Neural cell (in vitro differentiated cells): ENCODE measurements at regions not wholly inside any gene's neighbourhood (a gene's known extent, or its start where the extent isn't known, plus 50 kb on each side); places are given as distances from the start of the nearest gene placed in this dataset.

Experiments used
- H2AFZ ChIP-seq: fragments of 200-600, 300-800 bp; sonication (generic), shearing (Covaris generic); 2 replicates; pipeline ENCODE4 v1.6.0; 2014; ENCODE audit warnings: low read depth, mild to moderate bottlenecking, antibody characterized with exemption, low read length, moderate library complexity
- H3F3A ChIP-seq: fragments of 200-600 bp; shearing (Covaris generic); 2 replicates; pipeline ENCODE4 v1.6.1; 2016; ENCODE audit warnings: mild to moderate bottlenecking, moderate library complexity, mixed read lengths, antibody characterized with exemption, low read length; ENCODE audit not compliant: insufficient read depth, poor library complexity, severe bottlenecking
- H3K27ac ChIP-seq: fragments of 200-600, 300-800 bp; sonication (generic), shearing (Covaris generic); 2 replicates; pipeline ENCODE4 v1.5.1; 2014; ENCODE audit warnings: mild to moderate bottlenecking, low read length, moderate library complexity
- H3K27me3 ChIP-seq: fragments of 300-800, 200-600 bp; sonication (generic), shearing (Covaris generic); 2 replicates; pipeline ENCODE4 v1.6.0; 2014; ENCODE audit warnings: mild to moderate bottlenecking, low read depth, low read length, moderate library complexity; ENCODE audit not compliant: insufficient read depth
- H3K36me3 ChIP-seq: fragments of 300-800, 200-600 bp; sonication (generic), shearing (Covaris generic); 2 replicates; pipeline ENCODE4 v1.5.1; 2014; ENCODE audit warnings: mild to moderate bottlenecking, antibody characterized with exemption, low read length, moderate library complexity; ENCODE audit not compliant: insufficient read depth
- H3K4me2 ChIP-seq: fragments of 300-800, 200-600 bp; sonication (generic), shearing (Covaris generic); 2 replicates; pipeline ENCODE4 v1.6.0; 2014; ENCODE audit warnings: mild to moderate bottlenecking, low read length
- H3K4me3 ChIP-seq: fragments of 300-800, 200-600 bp; sonication (generic), shearing (Covaris generic); 2 replicates; pipeline ENCODE4 v1.5.1; 2014; ENCODE audit warnings: mild to moderate bottlenecking, low read length, moderate library complexity
- H3K79me2 ChIP-seq: fragments of 200-600 bp; shearing (Covaris generic); replicated peaks from 2 replicates; pipeline ENCODE4 v1.6.0; 2014; ENCODE audit warnings: mild to moderate bottlenecking, low read length, moderate library complexity; ENCODE audit not compliant: insufficient read depth
- H3K9ac ChIP-seq: fragments of 300-800, 200-600 bp; sonication (generic), shearing (Covaris generic); 2 replicates; pipeline ENCODE4 v1.6.1; 2016; ENCODE audit warnings: mild to moderate bottlenecking, low read length, mixed read lengths
- H3K9me2 ChIP-seq: fragments of 200-600 bp; shearing (Covaris generic); 2 replicates; pipeline ENCODE4 v1.6.1; 2016; ENCODE audit warnings: mild to moderate bottlenecking, low read length, mixed read lengths; ENCODE audit not compliant: insufficient read depth
- H3K9me3 ChIP-seq: fragments of 200-600, 300-800 bp; sonication (generic), shearing (Covaris generic); 2 replicates; pipeline ENCODE4 v1.6.1; 2016; ENCODE audit warnings: mild to moderate bottlenecking, mixed run types, low read length, moderate library complexity, mixed read lengths
- H4K20me1 ChIP-seq: fragments of 200-600 bp; shearing (Covaris generic); 2 replicates; pipeline ENCODE4 v1.6.1; 2016; ENCODE audit warnings: mild to moderate bottlenecking, mixed run types; ENCODE audit not compliant: insufficient read depth
- CTCF ChIP-seq: fragments of 450-650 bp; IDR thresholded peaks from 2 replicates; pipeline ENCODE4 v1.5.1; 2014; ENCODE audit warnings: antibody characterized with exemption, mild to moderate bottlenecking, moderate library complexity; ENCODE audit not compliant: poor library complexity, severe bottlenecking
- EP300 ChIP-seq: fragments of 450-650 bp; conservative IDR thresholded peaks from 2 replicates; pipeline ENCODE4 v1.6.1; 2014; ENCODE audit warnings: antibody characterized with exemption, mild to moderate bottlenecking, moderate library complexity; ENCODE audit not compliant: poor library complexity, severe bottlenecking
- EZH2 ChIP-seq: fragments of 200-600, 300-800 bp; shearing (Covaris generic), sonication (generic); IDR thresholded peaks from 2 replicates; pipeline ENCODE4 v1.6.1; 2014; ENCODE audit warnings: antibody characterized with exemption, low read length, borderline replicate concordance, mild to moderate bottlenecking; ENCODE audit not compliant: insufficient read depth, poor library complexity, severe bottlenecking
- MXI1 ChIP-seq: fragments of 450-650 bp; conservative IDR thresholded peaks from 2 replicates; pipeline ENCODE4 v1.6.1; 2014; ENCODE audit warnings: antibody characterized with exemption, mild to moderate bottlenecking; ENCODE audit not compliant: poor library complexity, severe bottlenecking
- POLR2AphosphoS5 ChIP-seq: IDR thresholded peaks from 2 replicates; pipeline ENCODE4 v1.6.1; 2012
- RAD21 ChIP-seq: fragments of 450-650 bp; conservative IDR thresholded peaks from 2 replicates; pipeline ENCODE4 v1.6.1; 2014; ENCODE audit warnings: antibody characterized with exemption, mild to moderate bottlenecking, moderate library complexity
- REST ChIP-seq: IDR thresholded peaks from 2 replicates; pipeline ENCODE4 v1.6.1; 2012; ENCODE audit warnings: borderline replicate concordance
- SMC3 ChIP-seq: fragments of 450-650 bp; conservative IDR thresholded peaks from 2 replicates; pipeline ENCODE4 v1.6.1; 2014; ENCODE audit warnings: antibody characterized with exemption, mild to moderate bottlenecking, moderate library complexity; ENCODE audit not compliant: poor library complexity
- TAF1 ChIP-seq: IDR thresholded peaks from 2 replicates; pipeline ENCODE4 v1.6.1; 2012; ENCODE audit warnings: low read depth

- Histone ChIP-seq H3K9me2 (no peaks in the 10 kb centered on the region), H3K27ac (no peak overlapping the region), H3K4me2 (no peak overlapping the region), H3K27me3 (no peaks in the 10 kb centered on the region), H4K20me1 (no peaks in the 10 kb centered on the region), H3K36me3 (no peaks in the 10 kb centered on the region), H3K9ac (no peak overlapping the region), H3F3A (no peaks in the 10 kb centered on the region), H3K4me3 (no peak overlapping the region), H3K79me2 (no peaks in the 10 kb centered on the region), H2AFZ (no peak overlapping the region), H3K9me3 (no peaks in the 10 kb centered on the region)
- TF ChIP-seq TAF1, result no peak
- no peak for TF ChIP-seq SMC3
- no peak for TF ChIP-seq EZH2
- TF ChIP-seq CTCF, result no peak
- TF ChIP-seq REST, result no peak
- TF ChIP-seq EP300, result no peak
- no peak for TF ChIP-seq MXI1
- no peak for TF ChIP-seq RAD21
- no peak for TF ChIP-seq POLR2AphosphoS5
Measured at GRCh38 chr7:142537760-142538159, 211.5 kb upstream of the PRSS1 start.

GRCh38 chr7:142535123-142535779, 214.0 kb upstream of the PRSS1 start:
- H3K4me2 ChIP-seq, result no peak overlapping the region
- no peak overlapping the region for H3K4me3 ChIP-seq
- H2AFZ ChIP-seq, result no peak overlapping the region
- no peaks in the 10 kb centered on the region for H3F3A ChIP-seq
- no peaks in the 10 kb centered on the region for H3K36me3 ChIP-seq
- TF ChIP-seq RAD21 (peak; percentile 49), CTCF (peak; percentile 56), MXI1 (no peak), SMC3 (peak; percentile 40), POLR2AphosphoS5 (no peak)
- H3K79me2 ChIP-seq, result no peaks in the 10 kb centered on the region
- H3K27ac ChIP-seq, result no peak overlapping the region
- H3K27me3 ChIP-seq, result no peaks in the 10 kb centered on the region
- H4K20me1 ChIP-seq, result no peaks in the 10 kb centered on the region
- H3K9me3 ChIP-seq, result no peaks in the 10 kb centered on the region
- H3K9me2 ChIP-seq, result no peaks in the 10 kb centered on the region
- H3K9ac ChIP-seq, result no peak overlapping the region
